ENCODE measurements at regions not wholly inside any gene's neighbourhood (a gene's known extent, or its start where the extent isn't known, plus 50 kb on each side); places are given as distances from the start of the nearest gene placed in this dataset.

- no peak overlapping the region for H3K4me2 ChIP-seq (ENCODE audit: low read length)
- no peaks in the 10 kb centered on the region for H3F3A ChIP-seq (ENCODE audit: insufficient read depth, low read length, poor library complexity, severe bottlenecking)
- no peak overlapping the region for H3K4me3 ChIP-seq (ENCODE audit: low read length)
- H3K9ac ChIP-seq (ENCODE audit: low read length) = no peak overlapping the region
- H3K9me2 ChIP-seq (ENCODE audit: insufficient read depth, low read length) = no peaks in the 10 kb centered on the region
- H3K27ac ChIP-seq (ENCODE audit: low read length) = no peak overlapping the region
- H4K20me1 ChIP-seq (ENCODE audit: insufficient read depth) = no peaks in the 10 kb centered on the region
- TF ChIP-seq EZH2 (IDR thresholded peaks at IDR 0.05; ENCODE audit: borderline replicate concordance, insufficient read depth, low read length, poor library complexity, severe bottlenecking) = no peak
- TF ChIP-seq EP300 (conservative IDR thresholded peaks at IDR 0.05; ENCODE audit: poor library complexity, severe bottlenecking) = no peak
- TF ChIP-seq MXI1 (conservative IDR thresholded peaks at IDR 0.05; ENCODE audit: poor library complexity, severe bottlenecking) = no peak
- TF ChIP-seq, protein P1, sequence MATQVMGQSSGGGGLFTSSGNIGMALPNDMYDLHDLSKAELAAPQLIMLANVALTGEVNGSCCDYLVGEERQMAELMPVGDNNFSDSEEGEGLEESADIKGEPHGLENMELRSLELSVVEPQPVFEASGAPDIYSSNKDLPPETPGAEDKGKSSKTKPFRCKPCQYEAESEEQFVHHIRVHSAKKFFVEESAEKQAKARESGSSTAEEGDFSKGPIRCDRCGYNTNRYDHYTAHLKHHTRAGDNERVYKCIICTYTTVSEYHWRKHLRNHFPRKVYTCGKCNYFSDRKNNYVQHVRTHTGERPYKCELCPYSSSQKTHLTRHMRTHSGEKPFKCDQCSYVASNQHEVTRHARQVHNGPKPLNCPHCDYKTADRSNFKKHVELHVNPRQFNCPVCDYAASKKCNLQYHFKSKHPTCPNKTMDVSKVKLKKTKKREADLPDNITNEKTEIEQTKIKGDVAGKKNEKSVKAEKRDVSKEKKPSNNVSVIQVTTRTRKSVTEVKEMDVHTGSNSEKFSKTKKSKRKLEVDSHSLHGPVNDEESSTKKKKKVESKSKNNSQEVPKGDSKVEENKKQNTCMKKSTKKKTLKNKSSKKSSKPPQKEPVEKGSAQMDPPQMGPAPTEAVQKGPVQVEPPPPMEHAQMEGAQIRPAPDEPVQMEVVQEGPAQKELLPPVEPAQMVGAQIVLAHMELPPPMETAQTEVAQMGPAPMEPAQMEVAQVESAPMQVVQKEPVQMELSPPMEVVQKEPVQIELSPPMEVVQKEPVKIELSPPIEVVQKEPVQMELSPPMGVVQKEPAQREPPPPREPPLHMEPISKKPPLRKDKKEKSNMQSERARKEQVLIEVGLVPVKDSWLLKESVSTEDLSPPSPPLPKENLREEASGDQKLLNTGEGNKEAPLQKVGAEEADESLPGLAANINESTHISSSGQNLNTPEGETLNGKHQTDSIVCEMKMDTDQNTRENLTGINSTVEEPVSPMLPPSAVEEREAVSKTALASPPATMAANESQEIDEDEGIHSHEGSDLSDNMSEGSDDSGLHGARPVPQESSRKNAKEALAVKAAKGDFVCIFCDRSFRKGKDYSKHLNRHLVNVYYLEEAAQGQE (IDR thresholded peaks at IDR 0.05; ENCODE audit: borderline replicate concordance) = no peak
- TF ChIP-seq POLR2AphosphoS5 (IDR thresholded peaks at IDR 0.05) = no peak
- no peak for TF ChIP-seq TAF1 (IDR thresholded peaks at IDR 0.05; ENCODE audit: low read depth)
- TF ChIP-seq SMC3 (conservative IDR thresholded peaks at IDR 0.05; ENCODE audit: poor library complexity) = no peak
- TF ChIP-seq CTCF (IDR thresholded peaks at IDR 0.05; ENCODE audit: poor library complexity, severe bottlenecking) = no peak
- no peak for TF ChIP-seq RAD21 (conservative IDR thresholded peaks at IDR 0.05)
- no peaks in the 10 kb centered on the region for H3K36me3 ChIP-seq (ENCODE audit: insufficient read depth, low read length)
- no peaks in the 10 kb centered on the region for H3K79me2 ChIP-seq (replicated peaks; ENCODE audit: insufficient read depth, low read length)
- no peaks in the 10 kb centered on the region for H3K27me3 ChIP-seq (ENCODE audit: insufficient read depth, low read depth, low read length)
- H2AFZ ChIP-seq (ENCODE audit: low read depth, low read length) = no peak overlapping the region
- no peaks in the 10 kb centered on the region for H3K9me3 ChIP-seq (ENCODE audit: low read length)
Observed at GRCh38 chr2:60172801-60173200, 380.7 kb downstream of the BCL11A start.

GRCh38 chr2:60170272-60170671 lies 383.2 kb downstream of the BCL11A start:
- no peak overlapping the region for H2AFZ ChIP-seq (ENCODE audit: low read depth, low read length)
- no peaks in the 10 kb centered on the region for H3K36me3 ChIP-seq (ENCODE audit: insufficient read depth, low read length)
- no peak overlapping the region for H3K27ac ChIP-seq (ENCODE audit: low read length)
- H3K79me2 ChIP-seq (replicated peaks; ENCODE audit: insufficient read depth, low read length) = no peaks in the 10 kb centered on the region
- H3K9ac ChIP-seq (ENCODE audit: low read length) = no peak overlapping the region
- H3K4me2 ChIP-seq (ENCODE audit: low read length) = no peak overlapping the region
- TF ChIP-seq EZH2 (IDR thresholded peaks at IDR 0.05; ENCODE audit: borderline replicate concordance, insufficient read depth, low read length, poor library complexity, severe bottlenecking) (no peak), RAD21 (conservative IDR thresholded peaks at IDR 0.05) (no peak), TAF1 (IDR thresholded peaks at IDR 0.05; ENCODE audit: low read depth) (no peak), EP300 (conservative IDR thresholded peaks at IDR 0.05; ENCODE audit: poor library complexity, severe bottlenecking) (no peak), POLR2AphosphoS5 (IDR thresholded peaks at IDR 0.05) (no peak), SMC3 (conservative IDR thresholded peaks at IDR 0.05; ENCODE audit: poor library complexity) (no peak)
- no peaks in the 10 kb centered on the region for H3F3A ChIP-seq (ENCODE audit: insufficient read depth, low read length, poor library complexity, severe bottlenecking)
- H4K20me1 ChIP-seq (ENCODE audit: insufficient read depth) = no peaks in the 10 kb centered on the region
- no peaks in the 10 kb centered on the region for H3K9me2 ChIP-seq (ENCODE audit: insufficient read depth, low read length)
- H3K9me3 ChIP-seq (ENCODE audit: low read length) = no peaks in the 10 kb centered on the region
- H3K27me3 ChIP-seq (ENCODE audit: insufficient read depth, low read depth, low read length) = no peaks in the 10 kb centered on the region
- no peak overlapping the region for H3K4me3 ChIP-seq (ENCODE audit: low read length)
